HG02759 (cell line): ENCODE measurements at regions not wholly inside any gene's neighbourhood (a gene's known extent, or its start where the extent isn't known, plus 50 kb on each side); places are given as distances from the start of the nearest gene placed in this dataset.
"Not testable (repeated sequence)": the region's sequence is repeated elsewhere in the genome, so short reads cannot be mapped to it uniquely, and the experiment has no call there.

Source experiments
- ATAC-seq: cut with Tn5 transposase; IDR thresholded peaks from one replicate; pipeline ENCODE4 v1.9.1; 2021; ENCODE audit warnings: mild to moderate bottlenecking, moderate library complexity; ENCODE audit not compliant: unreplicated experiment

GRCh38 chr11:25159341-25159740, 662.5 kb downstream of the LUZP2 start:
- ATAC-seq: no peak

GRCh38 chr11:25163421-25163820, 666.6 kb downstream of the LUZP2 start:
- no peak for ATAC-seq

GRCh38 chr11:25180187-25180586, 683.3 kb downstream of the LUZP2 start:
- ATAC-seq: no peak

GRCh38 chr11:25183411-25183810, 686.6 kb downstream of the LUZP2 start:
- ATAC-seq: no peak

- no peak for ATAC-seq
These were observed 700.7 kb downstream of the LUZP2 start for GRCh38 chr11:25197515-25197914.

GRCh38 chr11:25198704-25199103, 701.9 kb downstream of the LUZP2 start:
- no peak for ATAC-seq

- ATAC-seq: no peak
These were observed 704.1 kb downstream of the LUZP2 start for GRCh38 chr11:25200925-25201324.

GRCh38 chr11:25206762-25207161, 709.9 kb downstream of the LUZP2 start:
- no peak for ATAC-seq

GRCh38 chr11:25211635-25212254, 714.9 kb downstream of the LUZP2 start:
- no peak for ATAC-seq

GRCh38 chr11:25214535-25215176, 717.8 kb downstream of the LUZP2 start:
- no peak for ATAC-seq

- no peak for ATAC-seq
These were observed 721.2 kb downstream of the LUZP2 start for GRCh38 chr11:25218036-25218435.

- no peak for ATAC-seq
These were observed 728.2 kb downstream of the LUZP2 start for GRCh38 chr11:25225078-25225477.

GRCh38 chr11:25242928-25243327, 746.1 kb downstream of the LUZP2 start:
- no peak for ATAC-seq

- no peak for ATAC-seq
These were observed 747.3 kb downstream of the LUZP2 start for GRCh38 chr11:25244126-25244525.

GRCh38 chr11:25247336-25247735, 750.5 kb downstream of the LUZP2 start:
- no peak for ATAC-seq

- no peak for ATAC-seq
These were observed 756.0 kb downstream of the LUZP2 start for GRCh38 chr11:25252854-25253253.

- not testable (repeated sequence) for ATAC-seq
These were observed 767.0 kb downstream of the LUZP2 start for GRCh38 chr11:25263861-25264260.

GRCh38 chr11:25271301-25271700, 774.4 kb downstream of the LUZP2 start:
- no peak for ATAC-seq

GRCh38 chr11:25272214-25272613, 775.4 kb downstream of the LUZP2 start:
- no peak for ATAC-seq

- not testable (repeated sequence) for ATAC-seq
These were observed 784.0 kb downstream of the LUZP2 start for GRCh38 chr11:25280821-25281220.

GRCh38 chr11:25293166-25293565, 796.3 kb downstream of the LUZP2 start:
- ATAC-seq: no peak

GRCh38 chr11:25298450-25298849, 801.6 kb downstream of the LUZP2 start:
- no peak for ATAC-seq

- no peak for ATAC-seq
These were observed 813.0 kb downstream of the LUZP2 start for GRCh38 chr11:25309818-25310217.
